Upper lobe of left lung (tissue), 6 donors: ENCODE measurements at regions not wholly inside any gene's neighbourhood (a gene's known extent, or its start where the extent isn't known, plus 50 kb on each side); places are given as distances from the start of the nearest gene placed in this dataset.

Source experiments
- ATAC-seq, 2 donors: fragments of 200-7000 bp; cut with Tn5 transposase; one replicate each; pipeline ENCODE4 v1.9.1; 2022; ENCODE audit warnings: mild to moderate bottlenecking in 2 of 2, moderate library complexity in 2 of 2; ENCODE audit not compliant: low FRiP score in 2 of 2
- DNase-seq, 2 donors: peaks; one replicate each; pipeline ENCODE4 v3.0.0-alpha.2; 2019 to 2020
- H3K27ac ChIP-seq, 4 donors: fragments of 200-600 bp; sonication (generic); one replicate each; pipeline ENCODE4 v1.5.1; 2016 to 2019
- H3K27me3 ChIP-seq, 4 donors: fragments of 200-600 bp; sonication (generic); one replicate each; pipeline ENCODE4 v1.5.1; 2017 to 2019
- H3K36me3 ChIP-seq, 4 donors: fragments of 200-600 bp; sonication (generic); one replicate each; pipeline ENCODE4 v1.5.1; 2016 to 2019
- H3K4me1 ChIP-seq, 4 donors: fragments of 200-600 bp; sonication (generic); one replicate each; pipeline ENCODE4 v1.5.1; 2018 to 2019
- H3K4me3 ChIP-seq, 4 donors: fragments of 200-600 bp; sonication (generic); one replicate each; pipeline ENCODE4 v1.5.1; 2017 to 2019; ENCODE audit warnings: mild to moderate bottlenecking in 2 of 4, moderate library complexity in 1 of 4
- H3K9me3 ChIP-seq, 4 donors: fragments of 200-600 bp; sonication (generic); one replicate each; pipeline ENCODE4 v1.5.1; 2018 to 2019
- EP300 ChIP-seq, 4 donors: sonication (generic); formaldehyde crosslinking; IDR thresholded peaks; one replicate each; pipeline ENCODE4 v1.5.1; 2017; ENCODE audit warnings: antibody characterized with exemption in 4 of 4, control low read depth in 2 of 4
- POLR2A ChIP-seq, 4 donors: fragments of 450-650 bp; IDR thresholded peaks; one replicate each; pipeline ENCODE4 v1.5.1; 2016 to 2017; ENCODE audit warnings: antibody characterized with exemption in 4 of 4, mild to moderate bottlenecking in 2 of 4
- POLR2AphosphoS5 ChIP-seq, 2 donors: sonication (generic); formaldehyde crosslinking; IDR thresholded peaks; one replicate each; pipeline ENCODE4 v1.5.1; 2017; ENCODE audit warnings: antibody characterized with exemption in 2 of 2
- whole genome bisulfite sequencing, 2 donors: methylation state at CpG; one replicate each; pipeline ENCODE4 v1.1.5; 2017 to 2018; 5-methylcytosine and 5-hydroxymethylcytosine counted together
- TF ChIP-seq, protein P1 (sequence below), 6 experiments: fragments of 450-650 bp in 4 of 6; fragments of 200-600 bp in 2 of 6; sonication (generic) in 2 of 6; IDR thresholded peaks; one replicate each; pipeline ENCODE4 v1.5.1; 2016 to 2019; ENCODE audit warnings: antibody characterized with exemption in 6 of 6
- donor health status: DM: no; HTN: no; CAD: no; lungs with moderate emphysema.
- donor health status: DM: no; HTN: yes; CAD: no; lungs with severe emphysema.

DNA sequence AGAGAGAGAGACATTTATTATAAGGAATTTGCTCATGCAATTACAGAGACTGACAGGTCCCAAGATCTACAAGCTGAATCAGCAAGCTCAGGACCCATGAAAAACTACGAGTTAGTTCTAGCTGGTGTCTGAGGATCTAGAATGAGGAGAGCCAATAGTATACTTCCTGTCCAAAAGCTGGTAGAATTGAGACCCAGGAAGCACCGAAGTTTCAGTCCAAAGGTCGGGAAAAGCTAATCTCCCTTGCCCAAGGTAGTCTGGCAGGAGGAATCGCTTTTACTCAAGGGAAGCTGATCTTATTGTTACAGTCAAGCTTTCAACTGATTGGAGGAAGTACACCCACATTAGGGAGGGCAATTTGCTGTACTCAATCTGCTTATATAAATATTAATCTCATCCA, 389.6 kb downstream of the ADCYAP1 start:
- ATAC-seq (no peak), DNase-seq (no peak)
- WGBS, 2 donors, result 67 to 77% methylated on average over 4 of the region's 4 CpGs
- Histone ChIP-seq H3K4me1 (no peaks in the 10 kb centered on the region), H3K36me3 (no peaks in the 10 kb centered on the region), H3K27ac (no peak overlapping the region), H3K27me3 (no peaks in the 10 kb centered on the region), H3K9me3 (no peaks in the 10 kb centered on the region), H3K4me3 (no peak overlapping the region)
- TF ChIP-seq, protein P1, sequence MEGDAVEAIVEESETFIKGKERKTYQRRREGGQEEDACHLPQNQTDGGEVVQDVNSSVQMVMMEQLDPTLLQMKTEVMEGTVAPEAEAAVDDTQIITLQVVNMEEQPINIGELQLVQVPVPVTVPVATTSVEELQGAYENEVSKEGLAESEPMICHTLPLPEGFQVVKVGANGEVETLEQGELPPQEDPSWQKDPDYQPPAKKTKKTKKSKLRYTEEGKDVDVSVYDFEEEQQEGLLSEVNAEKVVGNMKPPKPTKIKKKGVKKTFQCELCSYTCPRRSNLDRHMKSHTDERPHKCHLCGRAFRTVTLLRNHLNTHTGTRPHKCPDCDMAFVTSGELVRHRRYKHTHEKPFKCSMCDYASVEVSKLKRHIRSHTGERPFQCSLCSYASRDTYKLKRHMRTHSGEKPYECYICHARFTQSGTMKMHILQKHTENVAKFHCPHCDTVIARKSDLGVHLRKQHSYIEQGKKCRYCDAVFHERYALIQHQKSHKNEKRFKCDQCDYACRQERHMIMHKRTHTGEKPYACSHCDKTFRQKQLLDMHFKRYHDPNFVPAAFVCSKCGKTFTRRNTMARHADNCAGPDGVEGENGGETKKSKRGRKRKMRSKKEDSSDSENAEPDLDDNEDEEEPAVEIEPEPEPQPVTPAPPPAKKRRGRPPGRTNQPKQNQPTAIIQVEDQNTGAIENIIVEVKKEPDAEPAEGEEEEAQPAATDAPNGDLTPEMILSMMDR (IDR thresholded peaks at IDR 0.05), result no peak
- TF ChIP-seq POLR2A (IDR thresholded peaks at IDR 0.05) (no peak), EP300 (IDR thresholded peaks at IDR 0.05) (no peak), POLR2AphosphoS5 (IDR thresholded peaks at IDR 0.05) (no peak)

DNA sequence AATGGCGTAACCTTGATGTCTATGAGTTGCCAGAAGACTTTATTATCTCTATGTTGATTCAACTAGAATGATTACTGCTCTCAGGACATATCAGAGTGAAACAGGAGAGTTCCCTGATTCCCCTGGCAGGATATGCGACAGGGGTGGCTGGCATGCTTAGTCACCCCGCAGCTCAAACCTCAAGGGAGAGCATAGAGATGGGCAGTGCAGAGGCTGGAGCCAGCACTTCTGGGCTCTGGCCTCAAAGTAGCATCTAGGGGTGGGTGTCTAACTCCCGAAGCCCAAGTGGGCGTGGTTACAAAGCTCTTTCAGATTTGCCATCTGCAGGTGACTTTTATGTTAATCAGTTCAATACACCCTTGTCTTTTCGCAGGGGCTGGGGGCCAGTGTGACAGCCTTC, 391.6 kb downstream of the ADCYAP1 start:
- Histone ChIP-seq H3K4me1 (no peaks in the 10 kb centered on the region), H3K36me3 (no peaks in the 10 kb centered on the region), H3K27ac (no peak overlapping the region), H3K9me3 (no peaks in the 10 kb centered on the region), H3K4me3 (no peak overlapping the region), H3K27me3 (no peaks in the 10 kb centered on the region)
- ATAC-seq (peak in 1 of 2 donors; percentile 62), DNase-seq (no peak)
- TF ChIP-seq EP300 (IDR thresholded peaks at IDR 0.05) (no peak), POLR2AphosphoS5 (IDR thresholded peaks at IDR 0.05) (no peak), POLR2A (IDR thresholded peaks at IDR 0.05) (no peak)
- TF ChIP-seq, protein P1 (IDR thresholded peaks at IDR 0.05), result no peak
- WGBS, 2 donors, result 82 to 86% methylated on average over 5 to 6 of the region's 6 CpGs

DNA sequence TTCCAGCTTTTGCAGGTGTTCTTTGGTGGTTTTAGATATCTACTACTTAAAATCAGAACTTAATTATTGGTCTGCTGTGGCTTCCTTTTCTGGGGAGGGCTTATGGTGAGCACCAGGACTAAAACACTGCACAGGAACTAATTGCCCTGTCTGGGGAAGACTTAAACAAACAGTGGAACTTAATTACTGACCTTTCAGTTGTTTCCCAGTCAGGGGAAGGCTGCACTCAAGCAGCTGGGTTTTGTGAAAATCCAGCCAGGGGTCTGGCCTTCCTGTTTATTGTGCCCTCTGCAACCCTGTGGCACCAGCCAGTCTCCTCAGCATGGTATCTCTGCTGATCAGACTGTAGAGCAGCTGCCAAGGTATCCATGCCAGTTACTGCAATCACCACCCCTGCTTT, 398.2 kb downstream of the ADCYAP1 start:
- ATAC-seq (no peak), DNase-seq (no peak)
- Histone ChIP-seq H3K9me3 (no peaks in the 10 kb centered on the region), H3K4me1 (no peaks in the 10 kb centered on the region), H3K27ac (no peak overlapping the region), H3K27me3 (no peaks in the 10 kb centered on the region), H3K4me3 (no peak overlapping the region), H3K36me3 (no peaks in the 10 kb centered on the region)
- TF ChIP-seq POLR2AphosphoS5 (IDR thresholded peaks at IDR 0.05) (no peak), POLR2A (IDR thresholded peaks at IDR 0.05) (no peak), EP300 (IDR thresholded peaks at IDR 0.05) (no peak)
- TF ChIP-seq, protein P1 (IDR thresholded peaks at IDR 0.05), result no peak

- H3K27me3 ChIP-seq, result no peaks in the 10 kb centered on the region
- H3K36me3 ChIP-seq, result no peaks in the 10 kb centered on the region
- TF ChIP-seq POLR2A (IDR thresholded peaks at IDR 0.05), result no peak
- no peak for TF ChIP-seq POLR2AphosphoS5 (IDR thresholded peaks at IDR 0.05)
- TF ChIP-seq, protein P1 (IDR thresholded peaks at IDR 0.05), result no peak
- TF ChIP-seq EP300 (IDR thresholded peaks at IDR 0.05), result no peak
- ATAC-seq, result no peak
- no peaks in the 10 kb centered on the region for H3K9me3 ChIP-seq
- H3K27ac ChIP-seq, result no peak overlapping the region
- no peak overlapping the region for H3K4me3 ChIP-seq
- no peaks in the 10 kb centered on the region for H3K4me1 ChIP-seq
- WGBS, 2 donors, result 49 to 63% methylated on average over 4 of the region's 4 CpGs
- no peak for DNase-seq
Observed at GRCh38 chr18:1304392-1304992, 399.8 kb downstream of the ADCYAP1 start.

GRCh38 chr18:1306641-1307040, 402.0 kb downstream of the ADCYAP1 start:
- no peak for TF ChIP-seq POLR2AphosphoS5 (IDR thresholded peaks at IDR 0.05)
- no peak for TF ChIP-seq EP300 (IDR thresholded peaks at IDR 0.05)
- no peak for TF ChIP-seq POLR2A (IDR thresholded peaks at IDR 0.05)
- TF ChIP-seq, protein P1 (IDR thresholded peaks at IDR 0.05), result no peak
- Histone ChIP-seq H3K4me1 (no peaks in the 10 kb centered on the region), H3K36me3 (no peaks in the 10 kb centered on the region), H3K9me3 (no peaks in the 10 kb centered on the region), H3K4me3 (no peak overlapping the region), H3K27ac (no peak overlapping the region), H3K27me3 (no peaks in the 10 kb centered on the region)
- 89 to 90% methylated on average over 2 of the region's 2 CpGs for WGBS, 2 donors
- ATAC-seq (no peak), DNase-seq (no peak)
